ENCODE measurements at regions not wholly inside any gene's neighbourhood (a gene's known extent, or its start where the extent isn't known, plus 50 kb on each side); places are given as distances from the start of the nearest gene placed in this dataset.

- no peak for TF ChIP-seq CTCF (IDR thresholded peaks at IDR 0.05)
- TF ChIP-seq POLR2A (IDR thresholded peaks at IDR 0.05) = no peak
Measured at GRCh38 chr5:101590384-101590783, 687.3 kb upstream of the ST8SIA4 start.

Data from uterus (tissue), 2 donors.